HG03097 (cell line): ENCODE measurements at regions not wholly inside any gene's neighbourhood (a gene's known extent, or its start where the extent isn't known, plus 50 kb on each side); places are given as distances from the start of the nearest gene placed in this dataset.

Experiments
- ATAC-seq: cut with Tn5 transposase; IDR thresholded peaks from one replicate; pipeline ENCODE4 v1.9.1; 2021; ENCODE audit not compliant: unreplicated experiment, low FRiP score

DNA sequence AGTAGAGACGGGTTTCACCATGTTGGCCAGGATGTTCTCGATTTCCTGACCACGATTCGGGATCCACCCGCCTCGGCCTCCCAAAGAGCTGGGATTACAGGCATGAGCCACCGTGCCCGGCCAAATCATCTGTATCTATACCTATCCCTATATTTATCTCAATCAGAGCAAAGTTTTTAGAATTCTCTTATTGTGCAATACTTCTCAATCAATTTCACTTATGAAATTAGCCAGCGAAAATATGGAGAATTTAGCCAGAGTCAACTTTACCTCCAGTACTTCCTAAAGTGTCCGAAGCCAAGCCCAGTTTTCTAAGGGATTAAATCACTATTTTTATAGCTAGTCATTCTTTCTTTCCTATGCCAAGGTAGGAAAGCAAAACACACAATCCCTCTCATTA, 319.1 kb upstream of the PFKP start:
- no peak for ATAC-seq

- ATAC-seq, result no peak
Measured at GRCh38 chr10:2746638-2747037, 320.7 kb upstream of the PFKP start.

DNA sequence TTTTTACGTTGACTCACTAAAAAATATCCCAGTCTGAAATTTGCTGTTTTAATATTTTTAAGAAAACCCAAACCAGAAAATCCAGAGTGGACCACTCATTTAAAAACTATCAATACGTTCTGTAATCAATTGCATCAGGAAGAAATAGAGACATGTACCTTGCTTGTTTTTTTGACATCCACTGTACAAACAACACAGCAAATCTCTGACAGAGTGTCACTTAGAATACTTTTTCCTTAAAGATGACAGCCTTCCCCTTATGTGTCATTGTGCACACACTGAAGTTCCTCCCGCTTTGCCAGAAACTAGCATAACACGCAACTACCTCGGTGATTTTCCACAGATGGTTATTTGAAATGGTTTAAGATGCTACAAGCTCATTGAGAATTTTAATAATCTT, 321.7 kb upstream of the PFKP start:
- no peak for ATAC-seq

GRCh38 chr10:2744547-2745200, 322.7 kb upstream of the PFKP start:
- no peak for ATAC-seq

GRCh38 chr10:2734603-2735002, 332.7 kb upstream of the PFKP start:
- ATAC-seq, result no peak

- ATAC-seq, result no peak
Measured at GRCh38 chr10:2733278-2733963, 333.9 kb upstream of the PFKP start.

GRCh38 chr10:2731940-2732339, 335.4 kb upstream of the PFKP start:
- ATAC-seq, result no peak

DNA sequence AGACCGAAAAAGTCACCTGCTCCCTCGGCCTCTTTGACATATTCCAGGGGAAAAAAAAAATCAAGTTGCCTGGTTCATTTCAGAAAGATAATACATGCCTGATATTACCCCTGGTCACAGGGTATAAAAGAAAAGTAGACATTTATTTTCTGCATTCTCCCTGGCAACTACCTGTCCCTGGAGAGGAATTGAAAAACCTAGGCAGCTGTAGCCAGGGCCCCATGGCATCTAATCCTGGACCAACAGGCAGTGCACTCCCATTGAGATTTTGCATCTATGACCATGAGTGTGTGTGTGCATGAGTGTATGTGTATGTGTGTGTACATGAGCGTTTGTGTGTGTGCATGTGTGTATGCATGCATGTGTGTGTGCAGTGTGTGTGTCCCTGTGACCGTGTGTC, 338.2 kb upstream of the PFKP start:
- ATAC-seq, result no peak

DNA sequence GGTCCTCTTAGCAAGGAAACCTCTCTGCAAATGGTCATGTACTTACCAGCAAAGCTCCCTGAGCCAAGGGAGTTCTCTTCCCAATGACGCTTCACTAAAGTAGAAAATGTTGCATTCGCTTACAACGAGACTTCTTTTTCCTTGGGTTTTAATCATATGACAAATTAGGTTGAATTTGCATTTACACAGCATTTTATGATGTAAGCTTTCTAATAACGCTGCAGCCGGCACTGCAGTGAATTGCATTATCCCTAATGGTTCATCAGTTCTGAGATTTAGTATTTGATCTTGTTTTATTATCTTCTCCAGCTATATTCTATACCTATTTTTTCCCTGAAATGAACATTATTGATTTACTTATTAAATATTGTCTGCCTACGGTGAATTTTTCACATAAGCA, 339.3 kb upstream of the PFKP start:
- no peak for ATAC-seq

GRCh38 chr10:2716596-2716995, 350.8 kb upstream of the PFKP start:
- no peak for ATAC-seq

- no peak for ATAC-seq
Measured at GRCh38 chr10:2714597-2714996, 352.8 kb upstream of the PFKP start.

DNA sequence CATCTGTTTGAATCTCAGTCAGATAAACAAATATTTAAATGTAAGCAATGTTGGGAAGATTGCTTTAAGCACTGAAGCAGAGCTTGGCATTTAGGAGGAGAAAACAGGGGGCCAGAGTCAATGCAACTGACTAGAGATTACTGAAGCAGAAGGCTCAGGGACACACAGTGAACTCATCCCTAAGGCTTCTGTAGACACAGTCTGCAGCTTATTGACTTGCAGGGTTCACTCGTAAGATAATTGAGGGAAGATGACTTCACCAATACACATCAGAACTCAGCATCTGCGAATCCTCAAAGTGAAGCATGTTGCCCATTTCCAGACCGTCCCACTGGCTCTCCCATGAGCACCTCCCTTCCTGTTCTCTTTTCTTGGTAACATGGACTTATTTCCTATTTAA, 363.4 kb upstream of the PFKP start:
- ATAC-seq, result no peak

DNA sequence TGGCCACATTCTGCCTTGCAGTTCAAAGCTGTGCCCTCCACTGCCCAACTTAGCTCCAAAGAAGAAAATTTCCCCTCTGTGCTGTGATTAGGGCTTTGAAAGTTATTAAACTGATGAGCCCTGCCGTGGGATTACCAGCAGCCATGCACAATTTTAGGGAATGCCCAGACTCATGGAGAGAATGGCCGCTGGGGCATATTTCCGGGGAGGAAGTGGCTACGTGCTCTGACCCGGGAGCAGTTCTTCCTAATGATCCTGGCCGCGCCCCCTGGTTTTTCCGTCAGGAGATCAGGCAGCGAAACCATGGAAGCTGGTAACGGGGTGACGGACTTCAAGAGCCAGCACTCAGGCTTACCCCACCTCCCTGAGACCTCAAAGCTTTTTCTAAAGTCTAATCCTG, 365.5 kb upstream of the PFKP start:
- ATAC-seq, result no peak

DNA sequence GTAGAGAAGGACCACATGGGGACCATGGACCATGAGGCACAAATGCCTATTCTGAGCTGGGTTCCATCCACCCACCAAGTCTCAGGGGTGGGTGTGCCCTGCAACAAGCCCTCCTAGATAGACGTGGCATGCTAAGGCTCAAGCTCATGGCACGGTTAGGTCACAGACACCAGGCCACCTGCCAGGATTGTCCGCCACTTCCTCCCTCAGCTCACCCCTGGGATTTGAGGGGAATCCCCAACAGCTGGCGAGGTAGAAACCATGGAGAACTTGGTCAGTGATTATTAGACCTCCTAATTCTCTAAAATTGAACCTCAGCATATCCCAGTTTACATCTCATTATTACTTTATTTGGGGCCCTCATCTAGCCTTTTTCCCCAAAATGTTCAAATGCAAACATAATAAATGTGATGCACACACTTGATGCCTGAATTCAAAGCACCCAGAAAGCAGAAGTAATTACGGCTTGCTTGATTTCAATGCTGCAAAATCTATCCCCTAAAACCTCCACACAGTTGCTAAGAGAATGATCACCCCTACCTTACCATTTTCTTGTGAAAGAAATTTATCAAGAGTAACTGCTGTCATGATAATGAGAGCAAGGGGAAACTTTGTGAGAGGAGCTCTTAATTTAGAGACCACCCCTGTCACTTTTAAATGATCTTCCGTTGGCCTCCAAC, 366.6 kb upstream of the PFKP start:
- ATAC-seq, result no peak

DNA sequence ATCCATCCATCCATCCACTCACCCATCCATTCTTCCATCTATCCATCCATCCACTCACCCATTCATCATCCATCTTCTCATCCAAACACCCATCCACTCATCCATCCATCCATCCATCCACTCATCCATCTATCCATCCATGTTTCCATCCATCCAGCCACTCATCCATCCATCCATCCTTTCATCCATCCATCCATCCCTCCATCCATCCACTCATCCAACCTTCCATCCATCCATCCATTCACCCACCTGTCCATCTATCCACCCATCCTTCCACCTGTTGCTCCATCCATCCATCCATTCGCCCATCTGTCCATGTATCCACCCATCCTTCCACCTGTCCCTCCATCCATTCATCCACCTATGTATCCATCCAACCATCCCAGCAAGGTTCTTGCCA, 378.4 kb upstream of the PFKP start:
- no peak for ATAC-seq

GRCh38 chr10:2686691-2687090, 380.7 kb upstream of the PFKP start:
- ATAC-seq, result no peak

GRCh38 chr10:2682491-2682890, 384.9 kb upstream of the PFKP start:
- no peak for ATAC-seq

- ATAC-seq, result no peak
Measured at GRCh38 chr10:2681891-2682290, 385.5 kb upstream of the PFKP start.

GRCh38 chr10:2680821-2681220, 386.5 kb upstream of the PFKP start:
- ATAC-seq, result no peak

- no peak for ATAC-seq
Measured at GRCh38 chr10:2679646-2680045, 387.7 kb upstream of the PFKP start.

DNA sequence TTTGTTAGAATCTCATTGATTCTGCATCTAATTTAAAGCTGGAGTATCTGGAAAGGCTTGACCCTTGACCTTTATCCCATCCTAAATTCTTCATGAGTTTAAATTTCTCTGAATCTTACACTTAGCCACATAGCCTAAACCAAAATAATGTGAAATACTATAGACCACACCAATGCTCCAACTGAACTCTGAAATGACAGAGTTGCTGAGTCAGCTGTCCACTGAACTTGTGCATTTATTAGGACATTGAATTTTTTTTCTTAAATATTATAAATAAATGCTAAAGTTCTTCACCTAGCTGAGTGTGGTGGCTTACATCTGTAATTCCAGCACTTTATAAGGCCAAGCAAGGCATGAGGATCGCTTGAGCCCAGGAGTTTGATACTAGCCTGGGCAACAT, 390.9 kb upstream of the PFKP start:
- no peak for ATAC-seq

DNA sequence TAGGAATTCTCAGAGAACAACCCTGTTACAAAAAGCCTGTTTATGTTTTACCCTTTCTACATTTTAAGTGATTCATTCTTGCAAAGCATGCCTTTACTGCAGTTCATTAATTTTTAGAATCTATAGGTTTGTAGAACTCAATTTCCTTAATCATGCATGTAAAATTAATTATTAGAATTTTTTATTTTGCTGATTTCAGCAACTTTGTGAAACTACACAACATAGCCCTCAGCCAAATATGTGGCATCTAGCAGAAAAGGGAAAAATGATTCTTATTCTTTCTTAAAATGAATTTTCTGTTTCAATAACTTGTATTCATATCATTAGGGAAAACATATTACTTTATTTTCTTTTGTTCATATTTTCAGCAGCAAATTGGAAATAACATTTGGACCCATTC, 392.9 kb upstream of the PFKP start:
- ATAC-seq, result no peak
